ENCODE measurements at regions not wholly inside any gene's neighbourhood (a gene's known extent, or its start where the extent isn't known, plus 50 kb on each side); places are given as distances from the start of the nearest gene placed in this dataset.

DNA sequence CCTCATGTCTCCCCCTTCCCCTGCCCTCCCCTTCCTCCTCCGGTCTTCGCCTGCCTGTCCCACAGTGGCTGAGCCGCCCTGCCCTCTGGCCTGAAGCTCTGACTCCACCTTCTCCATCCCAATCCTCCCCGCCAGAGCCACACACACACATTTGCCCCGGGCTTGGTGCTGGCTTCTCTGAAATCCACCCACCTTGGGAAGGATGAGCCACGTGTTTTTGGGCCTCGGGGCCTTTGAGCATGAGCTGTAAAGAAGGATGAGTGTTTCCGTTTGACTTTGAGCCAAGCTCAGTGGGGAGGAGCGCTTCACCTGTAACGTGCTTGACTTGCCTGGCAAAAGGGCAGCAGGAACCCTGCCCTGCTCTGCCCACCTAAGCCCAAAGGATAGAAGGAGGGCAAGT, 295.1 kb downstream of the SIPA1L2 start:
- TF ChIP-seq, protein P1, sequence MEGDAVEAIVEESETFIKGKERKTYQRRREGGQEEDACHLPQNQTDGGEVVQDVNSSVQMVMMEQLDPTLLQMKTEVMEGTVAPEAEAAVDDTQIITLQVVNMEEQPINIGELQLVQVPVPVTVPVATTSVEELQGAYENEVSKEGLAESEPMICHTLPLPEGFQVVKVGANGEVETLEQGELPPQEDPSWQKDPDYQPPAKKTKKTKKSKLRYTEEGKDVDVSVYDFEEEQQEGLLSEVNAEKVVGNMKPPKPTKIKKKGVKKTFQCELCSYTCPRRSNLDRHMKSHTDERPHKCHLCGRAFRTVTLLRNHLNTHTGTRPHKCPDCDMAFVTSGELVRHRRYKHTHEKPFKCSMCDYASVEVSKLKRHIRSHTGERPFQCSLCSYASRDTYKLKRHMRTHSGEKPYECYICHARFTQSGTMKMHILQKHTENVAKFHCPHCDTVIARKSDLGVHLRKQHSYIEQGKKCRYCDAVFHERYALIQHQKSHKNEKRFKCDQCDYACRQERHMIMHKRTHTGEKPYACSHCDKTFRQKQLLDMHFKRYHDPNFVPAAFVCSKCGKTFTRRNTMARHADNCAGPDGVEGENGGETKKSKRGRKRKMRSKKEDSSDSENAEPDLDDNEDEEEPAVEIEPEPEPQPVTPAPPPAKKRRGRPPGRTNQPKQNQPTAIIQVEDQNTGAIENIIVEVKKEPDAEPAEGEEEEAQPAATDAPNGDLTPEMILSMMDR (IDR thresholded peaks at IDR 0.05): no peak

DNA sequence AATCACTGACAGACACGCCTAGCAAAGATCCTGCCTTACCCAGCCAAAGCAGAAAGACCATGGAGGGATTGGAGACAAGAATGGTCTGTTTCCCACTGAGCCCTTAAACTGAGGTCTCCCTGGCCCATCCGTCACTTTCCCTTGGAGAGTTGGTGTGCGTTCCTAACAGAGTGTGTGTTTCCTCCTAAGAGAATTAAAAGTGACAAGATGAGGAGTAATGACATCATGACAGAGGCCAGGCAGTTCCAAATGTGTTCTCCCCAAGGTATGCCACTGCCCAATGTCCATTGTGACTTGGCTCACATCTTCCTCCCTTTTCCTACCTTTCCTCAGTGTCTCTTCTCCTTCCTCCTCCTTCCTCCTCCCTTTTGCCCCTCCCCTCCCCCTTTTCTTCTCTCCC, 295.7 kb downstream of the SIPA1L2 start:
- TF ChIP-seq, protein P1 (IDR thresholded peaks at IDR 0.05): no peak

DNA sequence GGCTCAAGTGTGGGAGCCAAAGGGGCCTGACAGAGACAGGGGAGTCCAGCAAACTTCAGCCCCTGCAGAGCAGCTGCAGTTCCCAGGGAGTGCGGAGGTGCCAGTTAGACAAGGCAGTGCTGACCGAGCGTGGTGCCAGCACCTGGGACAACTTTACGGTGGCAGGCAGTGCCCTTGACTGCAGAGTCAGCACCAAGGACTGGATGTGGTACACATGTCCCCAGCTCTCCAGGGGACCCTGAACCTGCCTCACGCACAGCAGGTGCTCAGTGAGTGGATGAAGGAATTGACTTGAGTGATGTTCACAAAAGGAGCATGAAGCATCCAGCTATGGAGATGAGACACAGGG, 296.5 kb downstream of the SIPA1L2 start:
- TF ChIP-seq, protein P1 (IDR thresholded peaks at IDR 0.05): no peak

DNA sequence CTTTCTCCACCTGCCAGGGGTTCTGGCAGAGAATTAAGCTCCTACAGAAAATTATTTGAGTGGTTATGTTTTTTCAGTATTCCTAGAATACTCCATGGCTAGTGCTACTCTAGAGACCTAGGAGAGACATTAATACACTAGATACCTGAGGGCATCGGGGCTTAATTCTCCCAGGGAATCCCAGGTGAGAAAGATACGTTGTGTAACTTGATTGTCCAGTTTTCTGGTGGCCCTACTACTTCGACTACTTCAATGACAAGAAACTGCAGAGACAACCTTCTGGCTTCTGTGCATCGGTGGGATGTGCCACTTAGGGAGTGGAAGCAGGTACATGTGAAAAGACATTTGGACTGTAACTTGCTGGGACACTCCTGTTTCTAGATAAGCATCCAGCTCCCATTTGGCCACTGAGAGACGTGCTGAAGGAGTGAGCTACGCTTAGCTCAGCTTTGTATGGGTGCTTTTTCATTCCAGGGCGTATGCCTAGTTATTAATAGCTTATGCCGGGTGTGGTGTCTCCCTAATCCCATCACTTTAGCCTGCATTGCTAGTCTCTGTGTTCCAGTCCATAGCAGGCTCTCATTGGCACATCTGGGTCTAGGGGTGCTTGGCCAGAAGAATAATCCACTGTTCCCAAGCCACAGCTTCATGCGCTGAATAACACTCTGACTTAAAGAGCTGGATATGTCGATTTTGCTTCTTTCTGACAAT, 300.7 kb downstream of the SIPA1L2 start:
- TF ChIP-seq, protein P1 (IDR thresholded peaks at IDR 0.05): no peak

DNA sequence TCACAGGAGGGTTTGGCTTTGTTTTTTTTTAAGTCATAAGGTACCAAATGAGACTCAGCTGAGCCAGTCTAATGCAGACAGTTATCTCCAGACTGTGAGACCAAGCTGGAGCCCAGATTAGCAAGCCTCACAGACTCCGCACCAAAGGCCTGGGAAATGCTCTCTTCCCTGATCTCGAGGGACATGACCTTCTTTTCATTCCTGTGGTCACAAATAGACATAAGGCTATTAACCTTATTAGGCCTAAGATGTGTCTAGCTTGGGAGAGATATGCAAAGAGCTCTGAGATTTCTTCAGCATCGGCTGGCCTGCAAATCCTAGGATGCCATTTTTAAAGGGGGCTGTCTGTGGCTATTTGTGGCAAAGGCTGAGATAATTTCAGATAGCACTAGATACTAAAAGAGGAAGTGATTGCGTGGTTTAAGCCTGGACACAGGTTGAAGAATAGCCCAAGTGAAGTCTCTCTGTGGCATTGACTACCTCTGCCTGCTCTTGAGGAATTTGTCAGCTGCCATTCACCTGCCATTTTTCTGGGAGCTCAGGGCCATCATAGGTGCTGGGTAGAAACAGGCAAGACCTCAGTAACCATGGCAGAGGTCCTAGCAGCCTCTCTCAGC, 301.3 kb downstream of the SIPA1L2 start:
- TF ChIP-seq, protein P1 (IDR thresholded peaks at IDR 0.05): no peak

DNA sequence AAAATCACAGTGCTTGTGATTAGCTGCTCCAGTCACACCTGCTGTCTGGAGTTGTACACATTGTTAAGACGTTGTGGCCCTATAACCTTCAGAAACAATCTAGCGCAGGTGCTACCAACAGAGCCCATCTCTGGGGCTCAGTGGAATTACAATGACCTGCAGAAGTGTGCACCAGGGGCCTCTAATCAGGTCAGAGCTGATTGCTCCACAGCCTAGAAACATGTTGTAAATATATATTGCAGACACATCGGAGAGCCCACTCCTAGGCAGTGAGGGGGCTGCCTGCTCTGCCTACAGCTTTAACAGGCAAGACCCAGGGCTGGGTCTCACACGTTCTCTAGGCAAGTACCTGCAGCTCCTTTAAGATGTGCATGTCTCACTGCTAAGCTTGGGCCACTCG, 302.0 kb downstream of the SIPA1L2 start:
- TF ChIP-seq, protein P1 (IDR thresholded peaks at IDR 0.05): no peak

DNA sequence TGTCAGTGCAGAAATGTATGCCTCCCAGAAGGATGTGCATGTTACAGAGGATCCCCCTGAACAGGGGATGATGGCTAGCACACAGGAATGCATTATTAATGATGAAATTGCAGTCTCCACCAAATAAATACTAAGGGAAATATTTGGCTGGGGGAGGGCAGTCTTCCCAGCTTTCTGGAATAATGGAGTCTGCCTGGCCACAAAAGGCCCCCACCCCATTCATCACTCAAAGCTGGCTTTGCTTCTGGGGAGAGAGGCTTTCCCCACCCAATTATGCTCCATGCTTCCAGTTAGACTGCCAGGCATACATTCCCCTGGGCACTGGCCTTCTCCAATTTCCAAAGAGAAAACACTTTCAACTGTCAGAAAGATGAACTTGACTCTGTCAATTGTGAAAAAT, 302.7 kb downstream of the SIPA1L2 start:
- TF ChIP-seq, protein P1 (IDR thresholded peaks at IDR 0.05): no peak

Data from LNCAP (cell line).